ENCODE measurements at regions not wholly inside any gene's neighbourhood (a gene's known extent, or its start where the extent isn't known, plus 50 kb on each side); places are given as distances from the start of the nearest gene placed in this dataset.

DNA sequence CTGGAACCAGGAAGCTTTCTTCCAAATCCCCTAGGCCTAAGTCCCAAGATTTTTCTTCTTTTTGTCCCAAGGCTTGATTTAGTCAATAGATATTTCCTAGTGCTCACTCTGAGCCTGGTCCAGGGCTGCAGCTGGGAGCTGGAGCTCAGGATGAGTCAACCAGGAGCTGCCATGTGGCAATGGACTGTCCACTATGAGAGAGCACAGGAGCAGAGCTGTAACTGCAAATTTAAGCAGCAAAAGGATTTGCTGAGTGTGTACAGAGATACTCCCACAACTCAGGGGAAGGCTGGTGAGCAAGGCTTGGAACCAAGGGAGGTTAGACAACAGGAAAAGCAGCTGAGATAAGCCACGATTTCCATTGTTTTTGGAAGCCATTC, 92.1 kb upstream of the CXCL12 start:
- TF ChIP-seq ETV6 (IDR thresholded peaks at IDR 0.05; ENCODE audit: borderline replicate concordance in 1 of 2, low read depth in 2 of 2, low read length in 1 of 2) (no peak), ETV6 (CRISPR knock-in tag; IDR thresholded peaks at IDR 0.05; ENCODE audit: borderline replicate concordance) (no peak), CTCF (IDR thresholded peaks at IDR 0.05 in 2 of 3, conservative IDR thresholded peaks at IDR 0.05 in 1 of 3; ENCODE audit: insufficient read depth in 2 of 3, low read depth in 1 of 3, low read length in 3 of 3) (no peak), KDM1A (IDR thresholded peaks at IDR 0.05) (no peak), SNRNP70 (optimal IDR thresholded peaks at IDR 0.05; ENCODE audit: low read depth, low read length) (no peak), GABPA (tag; conservative IDR thresholded peaks at IDR 0.05; ENCODE audit: low read depth) (no peak)

Measured in K562 (cell line).